GM18519 (cell line): ENCODE measurements at regions not wholly inside any gene's neighbourhood (a gene's known extent, or its start where the extent isn't known, plus 50 kb on each side); places are given as distances from the start of the nearest gene placed in this dataset.
"Not testable (repeated sequence)": the region's sequence is repeated elsewhere in the genome, so short reads cannot be mapped to it uniquely, and the experiment has no call there.

Experiments
- ATAC-seq: cut with Tn5 transposase; IDR thresholded peaks from one replicate; pipeline ENCODE4 v1.9.1; 2021; ENCODE audit warnings: mild to moderate bottlenecking, moderate library complexity; ENCODE audit not compliant: unreplicated experiment, low FRiP score

DNA sequence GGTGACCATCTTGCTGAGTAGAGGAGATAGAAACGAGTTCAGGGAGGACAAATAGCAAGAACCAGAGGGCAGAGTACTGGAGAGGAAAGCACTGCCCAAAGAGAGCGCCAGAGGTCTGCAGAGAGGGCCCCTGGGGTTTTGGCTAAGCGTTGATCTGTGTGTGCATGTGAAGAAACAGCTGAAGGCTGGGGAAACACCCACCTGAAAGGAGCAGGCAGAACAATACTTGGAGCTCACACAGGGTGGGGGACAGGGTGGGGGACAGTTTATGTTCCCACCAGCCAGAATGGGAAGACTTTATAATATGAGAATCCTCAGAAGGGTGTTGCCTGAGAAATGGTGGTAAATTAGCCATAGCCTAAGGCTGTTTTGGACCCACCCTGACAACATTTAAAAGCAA lies 200.4 kb downstream of the NPIPB11 start:
- not testable (repeated sequence) for ATAC-seq

GRCh38 chr16:29205151-29205550 lies 201.4 kb downstream of the NPIPB11 start:
- not testable (repeated sequence) for ATAC-seq

DNA sequence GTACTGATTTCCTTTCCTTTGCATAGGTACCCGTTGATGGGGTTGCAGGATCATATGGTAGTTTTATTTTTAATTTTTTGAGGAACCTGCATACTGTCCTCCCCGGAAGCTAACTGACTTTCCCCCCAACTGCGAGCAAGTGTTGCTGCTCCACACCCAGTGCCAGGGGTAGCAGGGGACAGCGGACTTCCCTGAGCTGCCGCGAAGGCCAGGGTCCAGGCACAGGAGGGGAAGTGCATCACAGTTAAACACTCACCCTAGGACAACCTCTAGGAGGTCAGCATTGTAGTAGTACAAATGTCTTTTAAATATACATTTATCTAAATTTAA lies 201.7 kb downstream of the NPIPB11 start:
- no peak for ATAC-seq

DNA sequence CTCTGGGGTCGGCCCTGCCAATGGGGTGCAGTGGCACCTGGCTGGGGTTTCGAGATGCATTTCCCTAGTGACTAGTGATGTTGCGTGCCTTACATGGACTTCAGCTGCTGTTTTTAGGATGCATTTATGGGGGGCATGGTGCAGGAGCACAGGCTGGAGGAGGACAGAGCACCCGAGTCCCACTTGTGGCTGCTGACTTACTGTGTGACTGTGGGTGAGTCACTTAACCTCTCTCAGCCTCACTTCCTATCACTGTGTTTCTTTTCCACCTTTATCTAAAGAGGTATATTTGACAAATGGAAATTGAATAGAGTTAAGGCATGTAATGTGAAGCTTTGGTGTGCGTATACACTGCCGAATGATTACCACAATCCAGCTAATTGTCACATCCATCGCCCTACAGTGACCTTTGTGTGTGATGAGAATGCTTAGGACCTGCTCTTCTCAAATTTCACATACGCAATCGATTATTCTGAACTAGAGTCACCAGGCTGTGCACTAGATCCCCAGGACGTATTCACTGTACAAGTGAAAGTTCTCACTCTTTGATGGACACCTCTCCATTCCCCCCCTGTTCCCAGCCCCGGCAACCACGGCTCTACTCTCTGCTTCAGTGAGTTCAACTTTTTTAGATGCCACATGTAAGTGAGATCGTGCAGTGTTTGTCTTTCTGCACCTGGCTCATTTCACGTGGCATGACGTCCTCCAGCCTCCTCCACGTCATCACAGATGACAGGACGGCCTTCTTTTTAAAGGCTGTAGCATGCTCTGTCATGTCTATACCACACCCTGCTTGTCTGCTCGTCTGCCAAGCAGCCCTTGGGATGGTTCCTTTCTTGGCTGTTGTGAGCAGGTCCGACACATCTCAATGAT lies 202.3 kb downstream of the NPIPB11 start:
- not testable (repeated sequence) for ATAC-seq

GRCh38 chr16:29203046-29203932 lies 203.2 kb downstream of the NPIPB11 start:
- ATAC-seq, result not testable (repeated sequence)

- ATAC-seq, result not testable (repeated sequence)
Measured at GRCh38 chr16:29202642-29203041, 203.9 kb downstream of the NPIPB11 start.

DNA sequence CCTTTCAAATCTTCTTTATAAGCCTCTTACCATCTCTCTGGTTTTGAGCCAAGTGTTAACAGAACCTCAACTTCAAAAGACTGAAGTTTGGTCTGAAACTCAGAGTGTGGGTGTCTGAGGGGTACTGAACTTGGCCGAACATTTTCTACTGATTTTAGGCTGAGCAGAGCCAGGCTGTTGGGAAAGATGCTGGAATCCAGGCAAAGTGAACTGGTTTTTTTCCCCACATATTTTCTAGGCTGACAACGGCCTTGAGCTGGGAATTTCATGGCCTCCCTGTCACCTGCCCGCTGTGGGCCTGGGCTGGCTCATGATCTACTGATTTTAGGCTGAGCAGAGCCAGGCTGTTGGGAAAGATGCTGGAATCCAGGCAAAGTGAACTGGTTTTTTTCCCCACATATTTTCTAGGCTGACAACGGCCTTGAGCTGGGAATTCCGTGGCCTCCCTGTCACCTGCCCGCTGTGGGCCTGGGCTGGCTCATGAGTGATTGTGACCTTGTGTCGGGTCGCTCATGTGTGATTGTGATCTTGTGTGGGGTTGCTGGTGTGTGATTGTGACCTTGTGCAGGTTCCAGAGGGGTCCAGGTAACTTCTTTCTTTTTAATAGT lies 204.4 kb downstream of the NPIPB11 start:
- not testable (repeated sequence) for ATAC-seq

GRCh38 chr16:29201296-29202024 lies 205.1 kb downstream of the NPIPB11 start:
- ATAC-seq, result not testable (repeated sequence)

DNA sequence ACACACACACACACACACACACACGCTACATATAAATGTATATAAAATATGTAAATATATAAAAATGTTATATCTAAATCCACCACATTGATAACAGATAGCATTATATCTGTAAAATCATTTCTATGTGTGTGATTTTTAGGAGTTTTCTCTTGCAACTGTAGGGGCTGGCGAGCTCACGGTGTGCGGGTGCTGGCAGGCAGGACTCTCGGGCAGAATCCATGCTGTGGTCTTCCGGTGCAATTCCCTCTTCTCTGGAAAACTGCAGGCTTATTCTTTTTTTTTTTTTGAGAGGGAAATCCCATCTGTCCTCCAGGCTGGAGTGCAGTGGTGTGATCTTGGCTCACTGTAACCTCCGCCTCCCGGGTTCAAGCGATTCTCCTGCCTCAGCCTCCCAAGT lies 205.8 kb downstream of the NPIPB11 start:
- not testable (repeated sequence) for ATAC-seq

DNA sequence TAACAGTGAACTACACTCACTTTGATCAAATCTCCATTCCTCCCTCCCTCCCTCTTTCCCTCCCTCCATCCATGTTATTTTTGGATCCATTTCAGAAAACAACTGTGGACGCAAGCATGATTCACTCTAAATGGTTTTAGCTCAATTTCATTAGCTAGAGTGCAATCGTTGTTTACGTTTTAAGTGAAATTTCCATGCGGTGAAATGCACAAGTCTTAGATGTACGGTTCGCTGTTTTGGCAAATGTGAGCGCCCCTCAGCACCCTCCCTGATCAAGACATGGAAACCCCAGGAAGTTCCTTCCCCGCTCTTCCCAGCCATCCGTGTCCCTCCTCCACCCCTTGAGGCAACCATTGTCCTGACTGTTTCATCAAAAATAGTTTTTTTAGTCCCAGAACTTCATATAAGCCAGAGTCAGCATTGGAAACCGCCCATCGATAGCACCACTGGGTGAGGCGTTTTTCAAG lies 206.3 kb downstream of the NPIPB11 start:
- ATAC-seq, result not testable (repeated sequence)

GRCh38 chr16:29199626-29200025 lies 206.9 kb downstream of the NPIPB11 start:
- ATAC-seq, result not testable (repeated sequence)

GRCh38 chr16:29198731-29199521 lies 207.6 kb downstream of the NPIPB11 start:
- no peak for ATAC-seq

- no peak for ATAC-seq
Measured at GRCh38 chr16:29198231-29198630, 208.3 kb downstream of the NPIPB11 start.

GRCh38 chr16:29197494-29198100 lies 208.9 kb downstream of the NPIPB11 start:
- ATAC-seq, result not testable (repeated sequence)

DNA sequence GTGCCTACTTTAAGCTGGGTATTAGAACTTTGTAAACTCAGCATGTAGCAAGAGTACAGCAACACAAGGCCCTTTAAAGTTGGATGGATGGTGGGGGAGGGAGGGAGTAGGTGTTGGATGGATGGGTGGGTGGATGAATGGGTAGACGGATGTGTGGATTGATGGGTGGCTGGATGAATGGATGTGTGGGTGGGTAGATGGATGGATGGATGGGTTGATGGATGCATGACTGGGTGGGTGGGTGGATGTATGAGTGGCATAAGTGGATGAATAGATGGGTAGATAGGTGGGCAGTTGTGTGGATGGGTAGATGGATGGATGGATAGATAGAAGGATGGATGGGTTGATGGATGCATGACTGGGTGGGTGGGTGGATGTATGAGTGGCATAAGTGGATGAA lies 209.8 kb downstream of the NPIPB11 start:
- not testable (repeated sequence) for ATAC-seq

DNA sequence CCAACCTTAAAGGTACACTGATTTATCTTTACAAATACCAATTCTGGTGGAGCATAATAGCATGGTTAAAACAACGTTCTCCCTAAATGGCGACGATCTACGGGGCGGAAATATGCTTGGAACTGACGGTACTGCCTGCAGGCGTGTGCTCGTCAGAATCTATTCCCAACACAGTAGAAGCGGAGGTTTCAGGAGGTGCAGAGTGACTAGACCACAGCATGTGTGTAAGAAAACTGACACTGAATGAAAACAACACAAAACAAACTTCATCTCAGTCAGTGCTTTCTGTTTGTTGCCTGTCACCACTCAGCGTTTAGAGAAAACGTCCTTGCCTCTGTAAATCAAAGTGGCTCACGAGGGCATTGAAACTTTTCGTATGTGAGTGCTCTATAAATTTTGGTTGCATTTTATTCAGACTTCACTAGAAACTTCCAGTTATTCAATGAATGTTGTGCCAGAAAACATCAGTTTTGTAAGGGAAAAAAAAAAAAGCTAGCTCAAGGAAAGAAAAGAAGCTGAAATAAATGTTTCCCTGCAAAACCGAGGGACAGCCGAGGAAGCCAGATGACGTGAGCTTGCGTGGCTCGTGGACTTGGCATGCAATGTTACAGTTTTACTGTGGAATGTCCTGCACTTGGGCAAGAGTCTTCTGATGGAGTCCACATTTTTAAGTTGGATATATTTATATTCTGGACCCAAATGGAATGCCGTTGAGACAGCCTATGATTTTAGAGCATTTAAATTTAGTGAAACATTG lies 210.4 kb downstream of the LAT start:
- not testable (repeated sequence) for ATAC-seq

GRCh38 chr16:29194185-29194844 lies 209.5 kb downstream of the LAT start:
- ATAC-seq, result not testable (repeated sequence)

- not testable (repeated sequence) for ATAC-seq
Measured at GRCh38 chr16:29193634-29194033, 208.8 kb downstream of the LAT start.
